KMS-11 (cell line): ENCODE measurements at regions not wholly inside any gene's neighbourhood (a gene's known extent, or its start where the extent isn't known, plus 50 kb on each side); places are given as distances from the start of the nearest gene placed in this dataset.

Experiments used
- H2AFZ ChIP-seq: fragments of 200-600 bp; sonication (generic); 2 replicates; pipeline ENCODE4 v1.6.1; 2016; ENCODE audit warnings: antibody characterized with exemption, mixed run types, low read depth
- H3K27ac ChIP-seq: fragments of 200-600 bp; sonication (generic); 2 replicates; pipeline ENCODE4 v1.6.1; 2016; ENCODE audit warnings: mild to moderate bottlenecking, mixed run types
- H3K27me3 ChIP-seq: fragments of 200-600 bp; sonication (generic); 2 replicates; pipeline ENCODE4 v1.6.1; 2017; ENCODE audit warnings: mild to moderate bottlenecking, low read depth, mixed run types, moderate library complexity; ENCODE audit not compliant: insufficient read depth
- H3K36me3 ChIP-seq: fragments of 200-600 bp; sonication (generic); 2 replicates; pipeline ENCODE4 v1.6.1; 2017; ENCODE audit warnings: mild to moderate bottlenecking, mixed run types; ENCODE audit not compliant: insufficient read depth
- H3K4me1 ChIP-seq: fragments of 200-600 bp; sonication (generic); 2 replicates; pipeline ENCODE4 v1.6.1; 2016; ENCODE audit warnings: mild to moderate bottlenecking, low read depth, mixed run types; ENCODE audit not compliant: poor library complexity, severe bottlenecking
- H3K4me2 ChIP-seq: fragments of 200-600 bp; sonication (generic); 2 replicates; pipeline ENCODE4 v1.7.0; 2016; ENCODE audit warnings: mild to moderate bottlenecking, mixed run types
- H3K4me3 ChIP-seq: fragments of 200-600 bp; sonication (generic); IDR thresholded peaks from 2 replicates; pipeline ENCODE4 v1.6.1; 2017; ENCODE audit warnings: low read depth, low read length, mixed read lengths; ENCODE audit not compliant: insufficient read depth
- H3K79me2 ChIP-seq: fragments of 200-600 bp; sonication (generic); 2 replicates; pipeline ENCODE4 v1.6.1; 2016; ENCODE audit warnings: low read depth, mixed run types; ENCODE audit not compliant: insufficient read depth
- H3K9ac ChIP-seq: fragments of 200-600 bp; sonication (generic); 2 replicates; pipeline ENCODE4 v1.6.1; 2016; ENCODE audit warnings: mild to moderate bottlenecking, mixed run types
- H4K20me1 ChIP-seq: fragments of 200-600 bp; sonication (generic); 2 replicates; pipeline ENCODE4 v1.6.1; 2016; ENCODE audit warnings: mild to moderate bottlenecking, mixed run types; ENCODE audit not compliant: insufficient read depth
- CTCF ChIP-seq: fragments of 200-600 bp; sonication (generic); conservative IDR thresholded peaks from 2 replicates; pipeline ENCODE4 v1.6.1; 2017; ENCODE audit warnings: low read depth, mild to moderate bottlenecking, antibody characterized with exemption, low read length, moderate library complexity, mixed read lengths

- Histone ChIP-seq H3K27me3 (no peaks in the 10 kb centered on the region), H3K4me2 (no peak overlapping the region), H3K36me3 (no peaks in the 10 kb centered on the region), H3K9ac (no peak overlapping the region), H3K79me2 (no peaks in the 10 kb centered on the region), H2AFZ (no peak overlapping the region), H3K27ac (no peak overlapping the region), H4K20me1 (no peaks in the 10 kb centered on the region), H3K4me1 (no peaks in the 10 kb centered on the region), H3K4me3 (no peak overlapping the region)
- TF ChIP-seq CTCF: no peak
These were observed 98.8 kb downstream of the BOD1 start for GRCh38 chr5:173517648-173518047.

- TF ChIP-seq CTCF: no peak
- Histone ChIP-seq H4K20me1 (no peaks in the 10 kb centered on the region), H3K4me2 (no peak overlapping the region), H2AFZ (no peak overlapping the region), H3K79me2 (no peaks in the 10 kb centered on the region), H3K27me3 (no peaks in the 10 kb centered on the region), H3K36me3 (no peaks in the 10 kb centered on the region), H3K4me1 (no peaks in the 10 kb centered on the region), H3K4me3 (no peak overlapping the region), H3K9ac (no peak overlapping the region), H3K27ac (no peak overlapping the region)
These were observed 100.9 kb downstream of the BOD1 start for GRCh38 chr5:173515526-173515925.

- Histone ChIP-seq H2AFZ (no peak overlapping the region), H3K4me3 (no peak overlapping the region), H3K4me1 (no peaks in the 10 kb centered on the region), H3K79me2 (no peaks in the 10 kb centered on the region), H4K20me1 (no peaks in the 10 kb centered on the region), H3K36me3 (no peaks in the 10 kb centered on the region), H3K27me3 (no peaks in the 10 kb centered on the region), H3K9ac (no peak overlapping the region), H3K4me2 (no peak overlapping the region), H3K27ac (no peak overlapping the region)
- no peak for TF ChIP-seq CTCF
These were observed 101.8 kb downstream of the BOD1 start for GRCh38 chr5:173514661-173515060.

GRCh38 chr5:173513521-173513991, 102.9 kb downstream of the BOD1 start:
- Histone ChIP-seq H3K27ac (no peak overlapping the region), H3K9ac (no peak overlapping the region), H3K27me3 (no peaks in the 10 kb centered on the region), H3K36me3 (no peaks in the 10 kb centered on the region), H2AFZ (no peak overlapping the region), H3K4me1 (no peaks in the 10 kb centered on the region), H3K79me2 (no peaks in the 10 kb centered on the region), H3K4me3 (no peak overlapping the region), H3K4me2 (no peak overlapping the region), H4K20me1 (no peaks in the 10 kb centered on the region)
- TF ChIP-seq CTCF: no peak
